ENCODE measurements at regions not wholly inside any gene's neighbourhood (a gene's known extent, or its start where the extent isn't known, plus 50 kb on each side); places are given as distances from the start of the nearest gene placed in this dataset.

DNA sequence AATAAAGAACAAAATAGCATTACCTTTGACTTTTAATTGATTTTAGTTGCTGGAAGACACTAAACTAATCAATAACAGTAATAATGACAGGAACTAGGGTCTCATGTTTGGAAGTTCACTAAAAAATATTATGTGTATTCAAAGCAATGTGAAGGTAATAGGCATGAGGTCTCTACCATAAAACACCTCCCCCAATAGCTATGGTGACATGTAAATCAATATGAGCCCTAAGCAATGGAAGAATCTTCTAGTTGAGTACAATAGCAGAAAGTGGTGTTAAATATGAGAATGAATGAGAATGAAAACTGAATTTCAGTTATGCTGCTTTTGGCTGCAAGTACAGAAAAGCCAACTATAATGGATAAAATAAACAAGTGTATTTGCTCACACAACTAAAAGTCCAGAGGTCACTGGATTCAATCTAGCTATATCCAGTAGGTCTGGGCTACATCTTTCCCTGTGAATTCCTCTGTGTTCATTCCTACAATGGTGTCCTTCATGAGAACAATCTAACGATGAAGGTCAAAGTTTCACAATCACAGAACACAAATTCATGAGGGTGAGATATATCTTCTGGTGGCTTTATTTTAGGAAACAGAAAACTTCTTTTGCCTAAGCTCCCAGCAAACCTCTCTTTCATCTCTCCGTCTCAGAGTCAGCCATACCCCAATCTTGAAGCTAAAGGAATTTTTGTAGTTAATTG lies 728.0 kb downstream of the FSCB start:
- TF ChIP-seq EZH2 (IDR thresholded peaks at IDR 0.05; ENCODE audit: borderline replicate concordance, insufficient read depth, low read depth, low read length, poor library complexity, severe bottlenecking), result no peak
- no peak for TF ChIP-seq CTCF (IDR thresholded peaks at IDR 0.05)

All from B cell (primary cell).